ENCODE measurements at regions not wholly inside any gene's neighbourhood (a gene's known extent, or its start where the extent isn't known, plus 50 kb on each side); places are given as distances from the start of the nearest gene placed in this dataset.

DNA sequence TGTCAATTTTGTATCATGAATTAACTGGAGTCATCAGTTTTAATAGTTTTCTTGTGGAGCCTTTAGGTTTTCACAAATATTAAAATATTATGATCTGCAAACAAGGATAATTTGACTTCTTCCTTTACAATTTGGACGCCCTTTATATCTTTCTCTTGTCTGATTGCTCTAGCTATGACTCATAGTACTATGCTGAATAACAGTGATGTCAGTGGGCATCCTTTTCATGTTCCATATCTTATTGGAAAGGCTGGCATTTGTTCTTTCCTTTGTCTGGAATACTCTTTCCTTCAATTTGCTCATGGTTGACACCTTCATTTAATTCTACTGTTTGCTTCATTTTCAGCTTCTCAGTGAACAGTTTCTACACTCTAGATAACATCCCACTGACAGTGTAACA lies 1129.3 kb downstream of the SLITRK5 start:
- TF ChIP-seq ZNF24 (tag by site-specific recombination; IDR thresholded peaks at IDR 0.05) = no peak
- no peak for TF ChIP-seq ZNF335 (tag by site-specific recombination; conservative IDR thresholded peaks at IDR 0.05)
- TF ChIP-seq, protein P1, sequence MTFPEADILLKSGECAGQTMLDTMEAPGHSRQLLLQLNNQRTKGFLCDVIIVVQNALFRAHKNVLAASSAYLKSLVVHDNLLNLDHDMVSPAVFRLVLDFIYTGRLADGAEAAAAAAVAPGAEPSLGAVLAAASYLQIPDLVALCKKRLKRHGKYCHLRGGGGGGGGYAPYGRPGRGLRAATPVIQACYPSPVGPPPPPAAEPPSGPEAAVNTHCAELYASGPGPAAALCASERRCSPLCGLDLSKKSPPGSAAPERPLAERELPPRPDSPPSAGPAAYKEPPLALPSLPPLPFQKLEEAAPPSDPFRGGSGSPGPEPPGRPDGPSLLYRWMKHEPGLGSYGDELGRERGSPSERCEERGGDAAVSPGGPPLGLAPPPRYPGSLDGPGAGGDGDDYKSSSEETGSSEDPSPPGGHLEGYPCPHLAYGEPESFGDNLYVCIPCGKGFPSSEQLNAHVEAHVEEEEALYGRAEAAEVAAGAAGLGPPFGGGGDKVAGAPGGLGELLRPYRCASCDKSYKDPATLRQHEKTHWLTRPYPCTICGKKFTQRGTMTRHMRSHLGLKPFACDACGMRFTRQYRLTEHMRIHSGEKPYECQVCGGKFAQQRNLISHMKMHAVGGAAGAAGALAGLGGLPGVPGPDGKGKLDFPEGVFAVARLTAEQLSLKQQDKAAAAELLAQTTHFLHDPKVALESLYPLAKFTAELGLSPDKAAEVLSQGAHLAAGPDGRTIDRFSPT (tag by site-specific recombination; IDR thresholded peaks at IDR 0.05) = no peak
- no peak for TF ChIP-seq ZNF202 (tag by site-specific recombination; IDR thresholded peaks at IDR 0.05; ENCODE audit: borderline replicate concordance)
- no peak for TF ChIP-seq ZNF585B (tag by site-specific recombination; IDR thresholded peaks at IDR 0.05)
- no peak for TF ChIP-seq ZNF280D (tag by site-specific recombination; IDR thresholded peaks at IDR 0.05)
- TF ChIP-seq, protein P2, sequence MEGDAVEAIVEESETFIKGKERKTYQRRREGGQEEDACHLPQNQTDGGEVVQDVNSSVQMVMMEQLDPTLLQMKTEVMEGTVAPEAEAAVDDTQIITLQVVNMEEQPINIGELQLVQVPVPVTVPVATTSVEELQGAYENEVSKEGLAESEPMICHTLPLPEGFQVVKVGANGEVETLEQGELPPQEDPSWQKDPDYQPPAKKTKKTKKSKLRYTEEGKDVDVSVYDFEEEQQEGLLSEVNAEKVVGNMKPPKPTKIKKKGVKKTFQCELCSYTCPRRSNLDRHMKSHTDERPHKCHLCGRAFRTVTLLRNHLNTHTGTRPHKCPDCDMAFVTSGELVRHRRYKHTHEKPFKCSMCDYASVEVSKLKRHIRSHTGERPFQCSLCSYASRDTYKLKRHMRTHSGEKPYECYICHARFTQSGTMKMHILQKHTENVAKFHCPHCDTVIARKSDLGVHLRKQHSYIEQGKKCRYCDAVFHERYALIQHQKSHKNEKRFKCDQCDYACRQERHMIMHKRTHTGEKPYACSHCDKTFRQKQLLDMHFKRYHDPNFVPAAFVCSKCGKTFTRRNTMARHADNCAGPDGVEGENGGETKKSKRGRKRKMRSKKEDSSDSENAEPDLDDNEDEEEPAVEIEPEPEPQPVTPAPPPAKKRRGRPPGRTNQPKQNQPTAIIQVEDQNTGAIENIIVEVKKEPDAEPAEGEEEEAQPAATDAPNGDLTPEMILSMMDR (tag by site-specific recombination; IDR thresholded peaks at IDR 0.05) = no peak
- TF ChIP-seq, protein P3, sequence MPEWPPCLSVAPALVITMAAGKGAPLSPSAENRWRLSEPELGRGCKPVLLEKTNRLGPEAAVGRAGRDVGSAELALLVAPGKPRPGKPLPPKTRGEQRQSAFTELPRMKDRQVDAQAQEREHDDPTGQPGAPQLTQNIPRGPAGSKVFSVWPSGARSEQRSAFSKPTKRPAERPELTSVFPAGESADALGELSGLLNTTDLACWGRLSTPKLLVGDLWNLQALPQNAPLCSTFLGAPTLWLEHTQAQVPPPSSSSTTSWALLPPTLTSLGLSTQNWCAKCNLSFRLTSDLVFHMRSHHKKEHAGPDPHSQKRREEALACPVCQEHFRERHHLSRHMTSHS (tag by site-specific recombination; IDR thresholded peaks at IDR 0.05) = no peak
- no peak for TF ChIP-seq ZNF549 (tag by site-specific recombination; IDR thresholded peaks at IDR 0.05)
- TF ChIP-seq, protein P4, sequence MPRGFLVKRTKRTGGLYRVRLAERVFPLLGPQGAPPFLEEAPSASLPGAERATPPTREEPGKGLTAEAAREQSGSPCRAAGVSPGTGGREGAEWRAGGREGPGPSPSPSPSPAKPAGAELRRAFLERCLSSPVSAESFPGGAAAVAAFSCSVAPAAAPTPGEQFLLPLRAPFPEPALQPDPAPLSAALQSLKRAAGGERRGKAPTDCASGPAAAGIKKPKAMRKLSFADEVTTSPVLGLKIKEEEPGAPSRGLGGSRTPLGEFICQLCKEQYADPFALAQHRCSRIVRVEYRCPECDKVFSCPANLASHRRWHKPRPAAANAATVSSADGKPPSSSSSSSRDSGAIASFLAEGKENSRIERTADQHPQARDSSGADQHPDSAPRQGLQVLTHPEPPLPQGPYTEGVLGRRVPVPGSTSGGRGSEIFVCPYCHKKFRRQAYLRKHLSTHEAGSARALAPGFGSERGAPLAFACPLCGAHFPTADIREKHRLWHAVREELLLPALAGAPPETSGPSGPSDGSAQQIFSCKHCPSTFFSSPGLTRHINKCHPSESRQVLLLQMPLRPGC (tag by site-specific recombination; IDR thresholded peaks at IDR 0.05) = no peak
- no peak for TF ChIP-seq ZNF560 (tag by site-specific recombination; IDR thresholded peaks at IDR 0.05; ENCODE audit: borderline replicate concordance)
- TF ChIP-seq ZNF394 (tag by site-specific recombination; IDR thresholded peaks at IDR 0.05; ENCODE audit: borderline replicate concordance) = no peak
- no peak for TF ChIP-seq BCL11B (tag by site-specific recombination; IDR thresholded peaks at IDR 0.05; ENCODE audit: low read depth)
- no peak overlapping the region for H3K4me3 ChIP-seq (ENCODE audit: low read depth, low read length)
- no peaks in the 10 kb centered on the region for H3K36me3 ChIP-seq (ENCODE audit: control insufficient read depth in 2 of 2, insufficient read depth in 1 of 2, low read length in 2 of 2)
- H3K9me3 ChIP-seq (ENCODE audit: control insufficient read depth, insufficient read depth, low read depth, low read length) = no peaks in the 10 kb centered on the region
- ChIA-PET CTCF (no interaction called here), POLR2A (no interaction called here)
- H3K4me1 ChIP-seq (ENCODE audit: control insufficient read depth, insufficient read depth, low read length) = no peaks in the 10 kb centered on the region
- no peak overlapping the region for H3K27ac ChIP-seq (ENCODE audit: extremely low read depth, low read depth, low read length)

GRCh38 chr13:88801361-88801760 lies 1130.2 kb downstream of the SLITRK5 start:
- ChIA-PET POLR2A (no interaction called here), CTCF (no interaction called here)
- H3K36me3 ChIP-seq (ENCODE audit: control insufficient read depth in 2 of 2, insufficient read depth in 1 of 2, low read length in 2 of 2) = no peaks in the 10 kb centered on the region

More at GRCh38 chr13:88801361-88801760, 1130.2 kb downstream of the SLITRK5 start:
- TF ChIP-seq PATZ1 (tag by site-specific recombination; IDR thresholded peaks at IDR 0.05) = no peak
- no peak for TF ChIP-seq ZBTB10 (tag by site-specific recombination; IDR thresholded peaks at IDR 0.05)
- TF ChIP-seq ZNF768 (tag by site-specific recombination; IDR thresholded peaks at IDR 0.05) = no peak
- no peak overlapping the region for H3K4me3 ChIP-seq (ENCODE audit: low read depth, low read length)
- no peaks in the 10 kb centered on the region for H3K9me3 ChIP-seq (ENCODE audit: control insufficient read depth, insufficient read depth, low read depth, low read length)
- no peak overlapping the region for H3K27ac ChIP-seq (ENCODE audit: extremely low read depth, low read depth, low read length)
- no peaks in the 10 kb centered on the region for H3K4me1 ChIP-seq (ENCODE audit: control insufficient read depth, insufficient read depth, low read length)

Measured in HEK293 (cell line).